HG02943 (cell line): ENCODE measurements at regions not wholly inside any gene's neighbourhood (a gene's known extent, or its start where the extent isn't known, plus 50 kb on each side); places are given as distances from the start of the nearest gene placed in this dataset.
"Not testable (repeated sequence)": the region's sequence is repeated elsewhere in the genome, so short reads cannot be mapped to it uniquely, and the experiment has no call there.

ENCODE experiments used
- ATAC-seq: cut with Tn5 transposase; IDR thresholded peaks from one replicate; pipeline ENCODE4 v1.9.1; 2021; ENCODE audit warnings: mild to moderate bottlenecking, low read depth, moderate library complexity; ENCODE audit not compliant: unreplicated experiment

GRCh38 chr1:206403612-206404307 is 66.5 kb upstream of the IKBKE start:
- not testable (repeated sequence) for ATAC-seq

- ATAC-seq: not testable (repeated sequence)
These were observed 65.8 kb upstream of the IKBKE start for GRCh38 chr1:206404309-206405027.

- ATAC-seq: not testable (repeated sequence)
These were observed 65.0 kb upstream of the IKBKE start for GRCh38 chr1:206405282-206405681.

GRCh38 chr1:206408371-206409288 is 61.6 kb upstream of the IKBKE start:
- not testable (repeated sequence) for ATAC-seq

GRCh38 chr1:206411321-206411720 is 59.0 kb upstream of the IKBKE start:
- ATAC-seq: no peak

- ATAC-seq: no peak
These were observed 54.3 kb upstream of the IKBKE start for GRCh38 chr1:206415942-206416341.

GRCh38 chr1:206417774-206418614 is 52.3 kb upstream of the IKBKE start:
- ATAC-seq: no peak

- no peak for ATAC-seq
These were observed 51.0 kb upstream of the IKBKE start for GRCh38 chr1:206419250-206419649.

GRCh38 chr1:206419783-206420182 is 50.5 kb upstream of the IKBKE start:
- no peak for ATAC-seq

- no peak for ATAC-seq
These were observed 49.8 kb upstream of the IKBKE start for GRCh38 chr1:206420471-206420870.
